CD4-positive, alpha-beta T cell (primary cell): ENCODE measurements at regions not wholly inside any gene's neighbourhood (a gene's known extent, or its start where the extent isn't known, plus 50 kb on each side); places are given as distances from the start of the nearest gene placed in this dataset.

Experiments used
- ATAC-seq: fragments of 200-7000 bp; cut with Tn5 transposase; one replicate; pipeline ENCODE4 v1.10.0; 2022; ENCODE audit warnings: mild to moderate bottlenecking; ENCODE audit not compliant: poor library complexity
- CTCF ChIA-PET: fragments of 350-600 bp; sonication (Branson Sonifier 250); formaldehyde crosslinking; loops from one replicate; lab custom pipeline; 2021; ENCODE audit warnings: antibody characterized with exemption, inconsistent platforms; lab: Charles Lee
- POLR2A ChIA-PET: fragments of 350-600 bp; sonication (Branson Sonifier 250); formaldehyde crosslinking; loops from one replicate; lab custom pipeline; 2021; ENCODE audit warnings: antibody characterized with exemption, inconsistent platforms; lab: Charles Lee
- DNase-seq, 14 experiments: peaks; one replicate each; pipeline ENCODE4 v3.0.0-alpha.2; 2013 to 2020; ENCODE audit warnings: mixed read lengths in 2 of 14
- H3K27ac ChIP-seq, 2 donors: one replicate each; pipeline versions ENCODE4 v1.5.1 to v1.7.0; 2013; ENCODE audit warnings: low read length in 2 of 2, low read depth in 1 of 2, mild to moderate bottlenecking in 1 of 2
- H3K27me3 ChIP-seq, 2 experiments: 1 replicate in 1 of 2; 2 replicates in 1 of 2; pipeline versions ENCODE4 v1.6.1 to v1.7.0; 2013; ENCODE audit warnings: low read length in 2 of 2, control low read depth in 1 of 2, mild to moderate bottlenecking in 1 of 2, moderate library complexity in 1 of 2; ENCODE audit not compliant: insufficient read depth in 2 of 2, control insufficient read depth in 1 of 2
- H3K36me3 ChIP-seq: one replicate; pipeline ENCODE4 v1.6.1; 2013; ENCODE audit warnings: low read length, control low read depth; ENCODE audit not compliant: insufficient read depth
- H3K4me1 ChIP-seq: one replicate; pipeline ENCODE4 v1.6.1; 2013; ENCODE audit warnings: low read length, control low read depth; ENCODE audit not compliant: insufficient read depth
- H3K4me3 ChIP-seq: one replicate; pipeline ENCODE4 v1.5.1; 2013; ENCODE audit warnings: mild to moderate bottlenecking, low read length, moderate library complexity
- H3K9me3 ChIP-seq, 2 experiments: 1 replicate in 1 of 2; 2 replicates in 1 of 2; pipeline versions ENCODE4 v1.6.1 to v1.7.0; 2013; ENCODE audit warnings: low read length in 2 of 2, mild to moderate bottlenecking in 2 of 2, control low read depth in 1 of 2, moderate library complexity in 1 of 2; ENCODE audit not compliant: control insufficient read depth in 1 of 2, insufficient read depth in 1 of 2
- H3K27ac Mint-ChIP-seq: one replicate; pipeline ENCODE4 v1.8.0; 2020; ENCODE audit warnings: mixed read lengths
- H3K27me3 Mint-ChIP-seq: one replicate; pipeline ENCODE4 v1.8.0; 2021; ENCODE audit warnings: mixed read lengths
- H3K36me3 Mint-ChIP-seq: one replicate; pipeline ENCODE4 v1.8.0; 2021; ENCODE audit warnings: low read depth, mixed read lengths
- H3K4me1 Mint-ChIP-seq: one replicate; pipeline ENCODE4 v1.8.0; 2021; ENCODE audit warnings: low read depth, mixed read lengths
- H3K4me3 Mint-ChIP-seq: one replicate; pipeline ENCODE4 v1.8.0; 2020; ENCODE audit warnings: mild to moderate bottlenecking, mixed read lengths
- H3K9me3 Mint-ChIP-seq: one replicate; pipeline ENCODE4 v1.8.0; 2020; ENCODE audit warnings: mixed read lengths
- intact Hi-C, 2 experiments: fragments of 100-400 bp; cut with DNase I in 1 of 2; cut with micrococcal nuclease in 1 of 2; formaldehyde crosslinking; loops; one replicate each; pipeline versions ENCODE4 v1.15.1 to v1.9.0; 2023 to 2025; cut with DNase I, micrococcal nuclease
- TF ChIP-seq, protein P1 (sequence below): fragments of 200-600 bp; IDR thresholded peaks from one replicate; pipeline ENCODE4 v1.8.0; 2022; ENCODE audit warnings: antibody characterized with exemption, mild to moderate bottlenecking

DNA sequence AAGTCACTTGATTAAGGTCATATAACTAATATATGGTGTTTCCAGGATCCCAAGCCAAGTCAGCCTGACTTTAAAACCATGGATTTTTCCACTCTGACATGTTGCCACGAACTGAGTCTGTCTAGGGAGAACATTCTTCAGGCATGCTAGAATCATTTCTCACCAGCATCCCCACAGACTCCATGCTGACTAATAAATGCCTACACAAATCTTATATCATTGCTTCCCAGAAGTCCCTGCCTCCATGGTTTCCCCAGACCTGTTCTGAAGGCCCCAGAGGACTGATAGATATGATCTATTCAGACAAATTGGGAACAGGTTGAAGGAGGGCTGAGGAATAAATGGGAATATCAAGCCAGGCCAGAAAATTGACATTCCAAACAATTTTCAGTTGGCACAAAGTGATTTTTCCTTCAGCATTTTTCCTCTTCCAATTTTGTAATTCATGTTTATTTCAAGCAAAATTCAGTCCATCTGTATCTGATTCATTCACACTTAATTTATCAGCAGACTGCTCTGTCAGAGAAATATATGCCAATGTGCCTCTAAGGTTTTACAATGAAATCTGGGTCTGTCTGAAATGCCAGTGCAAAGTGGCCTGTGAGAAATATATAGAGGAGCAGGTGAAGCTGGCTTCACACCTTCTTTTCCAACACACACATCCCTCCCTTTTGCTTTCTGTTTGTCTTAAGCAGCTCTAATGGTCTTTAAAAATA, 413.6 kb upstream of the TNC start:
- Histone ChIP-seq H3K9me3 (no peaks in the 10 kb centered on the region), H3K27me3 (peaks cover 0 to 18% of the 10 kb centered on the region in 2 experiments), H3K27ac (no peak overlapping the region), H3K4me1 (no peaks in the 10 kb centered on the region), H3K36me3 (no peaks in the 10 kb centered on the region), H3K4me3 (no peak overlapping the region)
- DNase-seq (no peak), ATAC-seq (no peak)
- ChIA-PET CTCF (no interaction called here), POLR2A (no interaction called here)
- intact Hi-C loops: no loop called here
- TF ChIP-seq, protein P1, sequence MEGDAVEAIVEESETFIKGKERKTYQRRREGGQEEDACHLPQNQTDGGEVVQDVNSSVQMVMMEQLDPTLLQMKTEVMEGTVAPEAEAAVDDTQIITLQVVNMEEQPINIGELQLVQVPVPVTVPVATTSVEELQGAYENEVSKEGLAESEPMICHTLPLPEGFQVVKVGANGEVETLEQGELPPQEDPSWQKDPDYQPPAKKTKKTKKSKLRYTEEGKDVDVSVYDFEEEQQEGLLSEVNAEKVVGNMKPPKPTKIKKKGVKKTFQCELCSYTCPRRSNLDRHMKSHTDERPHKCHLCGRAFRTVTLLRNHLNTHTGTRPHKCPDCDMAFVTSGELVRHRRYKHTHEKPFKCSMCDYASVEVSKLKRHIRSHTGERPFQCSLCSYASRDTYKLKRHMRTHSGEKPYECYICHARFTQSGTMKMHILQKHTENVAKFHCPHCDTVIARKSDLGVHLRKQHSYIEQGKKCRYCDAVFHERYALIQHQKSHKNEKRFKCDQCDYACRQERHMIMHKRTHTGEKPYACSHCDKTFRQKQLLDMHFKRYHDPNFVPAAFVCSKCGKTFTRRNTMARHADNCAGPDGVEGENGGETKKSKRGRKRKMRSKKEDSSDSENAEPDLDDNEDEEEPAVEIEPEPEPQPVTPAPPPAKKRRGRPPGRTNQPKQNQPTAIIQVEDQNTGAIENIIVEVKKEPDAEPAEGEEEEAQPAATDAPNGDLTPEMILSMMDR: no peak
- no peak overlapping the region for H3K4me3 Mint-ChIP-seq
- peaks cover 49% of the 10 kb centered on the region for H3K27me3 Mint-ChIP-seq
- no peaks in the 10 kb centered on the region for H3K9me3 Mint-ChIP-seq
- no peaks in the 10 kb centered on the region for H3K4me1 Mint-ChIP-seq
- H3K27ac Mint-ChIP-seq: no peak overlapping the region
- H3K36me3 Mint-ChIP-seq: no peaks in the 10 kb centered on the region

DNA sequence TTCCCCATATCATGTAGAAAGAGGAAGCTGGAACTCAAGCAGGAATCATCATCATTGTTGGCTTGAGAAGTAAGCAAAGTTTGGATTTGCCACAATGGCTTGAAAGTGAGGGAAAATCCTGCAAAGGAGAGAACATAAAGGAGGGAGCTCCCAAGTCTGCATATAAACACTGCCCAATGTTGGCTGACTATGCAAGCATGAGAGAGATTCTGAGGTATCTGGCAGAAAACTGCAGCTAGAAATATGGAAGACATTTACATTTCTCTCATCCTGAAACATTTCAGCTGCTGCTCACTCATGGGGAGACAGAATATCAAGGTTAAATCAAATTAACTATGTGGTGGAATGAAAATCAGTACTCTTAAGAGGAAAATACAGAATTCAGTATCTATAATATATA, 415.6 kb upstream of the TNC start:
- Histone ChIP-seq H3K4me1 (no peaks in the 10 kb centered on the region), H3K36me3 (no peaks in the 10 kb centered on the region), H3K4me3 (no peak overlapping the region), H3K27ac (no peak overlapping the region), H3K9me3 (no peaks in the 10 kb centered on the region), H3K27me3 (peaks cover 0 to 18% of the 10 kb centered on the region in 2 experiments)
- Mint-ChIP-seq H3K9me3 (no peaks in the 10 kb centered on the region), H3K36me3 (no peaks in the 10 kb centered on the region), H3K4me1 (no peaks in the 10 kb centered on the region), H3K27me3 (peaks cover 45% of the 10 kb centered on the region), H3K27ac (no peak overlapping the region), H3K4me3 (no peak overlapping the region)
- DNase-seq (no peak), ATAC-seq (no peak)
- CTCF ChIA-PET: no interaction called here
- POLR2A ChIA-PET: no interaction called here
- intact Hi-C loops: no loop called here
- TF ChIP-seq, protein P1: no peak

DNA sequence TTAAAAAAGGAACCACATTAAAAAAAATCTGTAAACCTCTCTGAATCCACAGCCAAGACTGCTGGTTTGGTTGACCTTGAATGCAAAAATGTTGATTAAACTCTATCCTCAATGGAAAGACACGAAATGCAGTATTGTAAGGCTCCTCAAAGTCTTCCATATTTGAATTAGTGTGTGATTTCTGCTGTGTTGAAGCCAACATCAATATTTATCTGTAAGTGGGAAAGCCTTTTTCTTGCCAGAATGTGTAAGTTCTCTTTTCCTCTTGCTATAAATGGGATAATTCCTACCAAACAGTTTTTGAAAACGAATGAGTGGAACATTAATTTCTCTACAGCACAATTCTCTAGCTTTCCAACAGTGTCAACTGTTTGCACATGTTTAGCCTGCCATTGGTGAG, 422.1 kb upstream of the TNC start:
- Mint-ChIP-seq H3K9me3 (no peaks in the 10 kb centered on the region), H3K27ac (no peak overlapping the region), H3K4me3 (no peak overlapping the region), H3K4me1 (no peaks in the 10 kb centered on the region), H3K27me3 (peaks cover 17% of the 10 kb centered on the region), H3K36me3 (no peaks in the 10 kb centered on the region)
- no peak for ATAC-seq
- intact Hi-C loops: no loop called here
- H3K9me3 ChIP-seq: no peaks in the 10 kb centered on the region
- H3K36me3 ChIP-seq: no peaks in the 10 kb centered on the region
- TF ChIP-seq, protein P1: no peak
- POLR2A ChIA-PET: no interaction called here
- no peak for DNase-seq
- H3K4me1 ChIP-seq: no peaks in the 10 kb centered on the region
- no peak overlapping the region for H3K4me3 ChIP-seq
- no peak overlapping the region for H3K27ac ChIP-seq
- CTCF ChIA-PET: no interaction called here
- peaks cover 0 to 3% of the 10 kb centered on the region in 2 experiments for H3K27me3 ChIP-seq
